Kidney capillary endothelial cell (primary cell): ENCODE measurements at regions not wholly inside any gene's neighbourhood (a gene's known extent, or its start where the extent isn't known, plus 50 kb on each side); places are given as distances from the start of the nearest gene placed in this dataset.

Experiments
- DNase-seq: peaks from one replicate; pipeline ENCODE4 v3.0.0-alpha.2; 2018; ENCODE audit warnings: low spot score

- DNase-seq, result no peak
Observed at GRCh38 chr6:45791211-45792168, 224.2 kb downstream of the CLIC5 start.

GRCh38 chr6:45789238-45789637 is 226.4 kb downstream of the CLIC5 start:
- no peak for DNase-seq

GRCh38 chr6:45787384-45787783 is 228.3 kb downstream of the CLIC5 start:
- no peak for DNase-seq

GRCh38 chr6:45786355-45786781 is 229.3 kb downstream of the CLIC5 start:
- no peak for DNase-seq

- DNase-seq, result no peak
Observed at GRCh38 chr6:45784250-45784649, 231.4 kb downstream of the CLIC5 start.

- DNase-seq, result no peak
Observed at GRCh38 chr6:45783716-45784115, 231.9 kb downstream of the CLIC5 start.

GRCh38 chr6:45781890-45782289 is 233.8 kb downstream of the CLIC5 start:
- DNase-seq, result no peak

- no peak for DNase-seq
Observed at GRCh38 chr6:45780523-45780922, 235.1 kb downstream of the CLIC5 start.

- DNase-seq, result no peak
Observed at GRCh38 chr6:45775026-45775697, 240.5 kb downstream of the CLIC5 start.

GRCh38 chr6:45773906-45774305 is 241.8 kb downstream of the CLIC5 start:
- no peak for DNase-seq

- no peak for DNase-seq
Observed at GRCh38 chr6:45772886-45773495, 242.7 kb downstream of the CLIC5 start.

- no peak for DNase-seq
Observed at GRCh38 chr6:45772051-45772450, 243.6 kb downstream of the CLIC5 start.

- DNase-seq, result no peak
Observed at GRCh38 chr6:45763281-45763680, 252.4 kb downstream of the CLIC5 start.

GRCh38 chr6:45759472-45759810 is 256.2 kb downstream of the CLIC5 start:
- DNase-seq, result no peak

- no peak for DNase-seq
Observed at GRCh38 chr6:45758787-45759471, 256.7 kb downstream of the CLIC5 start.

GRCh38 chr6:45757443-45758130 is 258.1 kb downstream of the CLIC5 start:
- no peak for DNase-seq

GRCh38 chr6:45756606-45757005 is 259.1 kb downstream of the CLIC5 start:
- no peak for DNase-seq

- DNase-seq, result no peak
Observed at GRCh38 chr6:45754432-45754831, 261.2 kb downstream of the CLIC5 start.

GRCh38 chr6:45746046-45746445 is 269.6 kb downstream of the CLIC5 start:
- DNase-seq, result no peak

GRCh38 chr6:45743028-45743615 is 272.5 kb downstream of the CLIC5 start:
- no peak for DNase-seq

- DNase-seq, result no peak
Observed at GRCh38 chr6:45742591-45742990, 273.1 kb downstream of the CLIC5 start.
